WTC11 (cell line): ENCODE measurements at regions not wholly inside any gene's neighbourhood (a gene's known extent, or its start where the extent isn't known, plus 50 kb on each side); places are given as distances from the start of the nearest gene placed in this dataset.
"Not testable (repeated sequence)": the region's sequence is repeated elsewhere in the genome, so short reads cannot be mapped to it uniquely, and the experiment has no call there.

Experiments used
- ATAC-seq: fragments of 200-7000 bp; cut with Tn5 transposase; 2 replicates; pipeline ENCODE4 v1.10.0; 2021; ENCODE audit warnings: mild to moderate bottlenecking, moderate library complexity
- CTCF ChIA-PET: fragments of 300-600 bp; sonication (Branson Sonifier 250); formaldehyde crosslinking; loops from one replicate; lab custom pipeline; 2021; ENCODE audit warnings: antibody characterized with exemption; lab: Charles Lee
- POLR2A ChIA-PET: fragments of 350-600 bp; sonication (Branson Sonifier 250); formaldehyde crosslinking; loops from one replicate; lab custom pipeline; 2021; ENCODE audit warnings: antibody characterized with exemption; lab: Charles Lee
- DNase-seq: peaks from one replicate; pipeline ENCODE4 v3.0.0; 2021; ENCODE audit warnings: low spot score
- H3K27ac Mint-ChIP-seq: 2 replicates; pipeline ENCODE4 v1.8.0; 2021; ENCODE audit warnings: mixed read lengths
- H3K27me3 Mint-ChIP-seq: 2 replicates; pipeline ENCODE4 v1.8.0; 2021; ENCODE audit warnings: low read depth, mild to moderate bottlenecking, moderate library complexity, mixed read lengths
- H3K36me3 Mint-ChIP-seq: 2 replicates; pipeline ENCODE4 v1.8.0; 2021; ENCODE audit warnings: mixed read lengths
- H3K4me1 Mint-ChIP-seq: 2 replicates; pipeline ENCODE4 v1.8.0; 2022; ENCODE audit warnings: mixed read lengths
- H3K4me3 Mint-ChIP-seq: 2 replicates; pipeline ENCODE4 v1.8.0; 2021; ENCODE audit warnings: mild to moderate bottlenecking, moderate library complexity, mixed read lengths
- H3K9me3 Mint-ChIP-seq: 2 replicates; pipeline ENCODE4 v1.8.0; 2021; ENCODE audit warnings: mixed read lengths
- CBFB ChIP-seq: sonication (generic); formaldehyde crosslinking; IDR thresholded peaks from 2 replicates; pipeline ENCODE4 v1.8.1; 2022; ENCODE audit warnings: mild to moderate bottlenecking, low read depth, missing genetic modification reagents
- CREB1 ChIP-seq: sonication (generic); formaldehyde crosslinking; IDR thresholded peaks from 2 replicates; pipeline ENCODE4 v1.8.0; 2023; ENCODE audit warnings: mild to moderate bottlenecking, missing genetic modification reagents
- CREM ChIP-seq: sonication (generic); formaldehyde crosslinking; IDR thresholded peaks from 2 replicates; pipeline ENCODE4 v1.8.1; 2022; ENCODE audit warnings: mild to moderate bottlenecking, missing genetic modification reagents, moderate library complexity
- EMX1 ChIP-seq: fragments of 250-450 bp; sonication (Bioruptor Pico); IDR thresholded peaks from 2 replicates; pipeline ENCODE4 v1.8.0; 2021; ENCODE audit warnings: mild to moderate bottlenecking
- ESRRA ChIP-seq: sonication (generic); formaldehyde crosslinking; IDR thresholded peaks from 2 replicates; pipeline ENCODE4 v1.8.1; 2022; ENCODE audit warnings: mild to moderate bottlenecking, missing genetic modification reagents, borderline replicate concordance
- FOXK1 ChIP-seq: sonication (generic); formaldehyde crosslinking; IDR thresholded peaks from 2 replicates; pipeline ENCODE4 v1.8.0; 2022; ENCODE audit warnings: mild to moderate bottlenecking, moderate library complexity, missing genetic modification reagents
- GABPB1 ChIP-seq: sonication (generic); formaldehyde crosslinking; IDR thresholded peaks from 2 replicates; pipeline ENCODE4 v1.8.1; 2023; ENCODE audit warnings: mild to moderate bottlenecking, missing genetic modification reagents
- HMGA2 ChIP-seq: fragments of 250-450 bp; sonication (Bioruptor Pico); IDR thresholded peaks from 2 replicates; pipeline ENCODE4 v1.4.0; 2021; ENCODE audit warnings: mild to moderate bottlenecking, moderate library complexity
- MXD4 ChIP-seq: fragments of 250-450 bp; sonication (Bioruptor Pico); IDR thresholded peaks from 2 replicates; pipeline ENCODE4 v1.8.0; 2021; ENCODE audit warnings: mild to moderate bottlenecking, moderate library complexity, borderline replicate concordance
- NFE2L1 ChIP-seq: sonication (generic); formaldehyde crosslinking; IDR thresholded peaks from 2 replicates; pipeline ENCODE4 v1.8.1; 2023; ENCODE audit warnings: missing genetic modification reagents
- NFYB ChIP-seq: sonication (generic); formaldehyde crosslinking; conservative IDR thresholded peaks from 2 replicates; pipeline ENCODE4 v1.8.0; 2022; ENCODE audit warnings: low read depth, missing genetic modification reagents
- NR2C2 ChIP-seq: sonication (generic); formaldehyde crosslinking; IDR thresholded peaks from 2 replicates; pipeline ENCODE4 v1.8.0; 2022; ENCODE audit warnings: mild to moderate bottlenecking, missing genetic modification reagents
- PREB ChIP-seq: sonication (generic); formaldehyde crosslinking; IDR thresholded peaks from 2 replicates; pipeline ENCODE4 v1.8.1; 2022; ENCODE audit warnings: mild to moderate bottlenecking, missing genetic modification reagents, moderate library complexity, borderline replicate concordance
- RELA ChIP-seq: sonication (generic); formaldehyde crosslinking; IDR thresholded peaks from 2 replicates; pipeline ENCODE4 v1.8.1; 2022; ENCODE audit warnings: missing genetic modification reagents, mild to moderate bottlenecking, borderline replicate concordance
- RORB ChIP-seq: fragments of 250-450 bp; sonication (Bioruptor Pico); IDR thresholded peaks from 2 replicates; pipeline ENCODE4 v1.9.0; 2021; ENCODE audit warnings: mild to moderate bottlenecking
- SOX15 ChIP-seq: fragments of 250-450 bp; sonication (Bioruptor Pico); IDR thresholded peaks from 2 replicates; pipeline ENCODE4 v1.9.0; 2021; ENCODE audit warnings: mild to moderate bottlenecking
- TEAD1 ChIP-seq: sonication (generic); formaldehyde crosslinking; IDR thresholded peaks from 2 replicates; pipeline ENCODE4 v1.8.0; 2022; ENCODE audit warnings: mild to moderate bottlenecking, missing genetic modification reagents
- ZMAT4 ChIP-seq: fragments of 250-450 bp; sonication (Bioruptor Pico); IDR thresholded peaks from 2 replicates; pipeline ENCODE4 v1.9.0; 2021; ENCODE audit warnings: mild to moderate bottlenecking
- ZNF121 ChIP-seq: sonication (generic); formaldehyde crosslinking; IDR thresholded peaks from 2 replicates; pipeline ENCODE4 v1.8.0; 2023; ENCODE audit warnings: missing genetic modification reagents
- ZNF138 ChIP-seq: sonication (generic); formaldehyde crosslinking; conservative IDR thresholded peaks from 2 replicates; pipeline ENCODE4 v1.8.1; 2022; ENCODE audit warnings: mild to moderate bottlenecking, moderate library complexity, missing genetic modification reagents
- ZNF317 ChIP-seq: sonication (generic); formaldehyde crosslinking; IDR thresholded peaks from 2 replicates; pipeline ENCODE4 v1.8.1; 2023; ENCODE audit warnings: low read depth, mild to moderate bottlenecking, moderate library complexity, missing genetic modification reagents, borderline replicate concordance
- ZNF396 ChIP-seq: fragments of 250-450 bp; sonication (Bioruptor Pico); IDR thresholded peaks from 2 replicates; pipeline ENCODE4 v1.8.0; 2021; ENCODE audit warnings: mild to moderate bottlenecking, moderate library complexity, borderline replicate concordance
- ZNF416 ChIP-seq: fragments of 250-450 bp; sonication (Bioruptor Pico); IDR thresholded peaks from 2 replicates; pipeline ENCODE4 v1.9.0; 2021; ENCODE audit warnings: mild to moderate bottlenecking, inconsistent platforms
- ZSCAN18 ChIP-seq: fragments of 250-450 bp; sonication (Bioruptor Pico); IDR thresholded peaks from 2 replicates; pipeline ENCODE4 v2.1.2; 2022; ENCODE audit warnings: mild to moderate bottlenecking, moderate library complexity
- TF ChIP-seq, protein P1 (sequence below): sonication (generic); formaldehyde crosslinking; conservative IDR thresholded peaks from 2 replicates; pipeline ENCODE4 v1.8.1; 2022; ENCODE audit warnings: mild to moderate bottlenecking, missing genetic modification reagents
- TF ChIP-seq, protein P2 (sequence below): sonication (generic); formaldehyde crosslinking; IDR thresholded peaks from 2 replicates; pipeline ENCODE4 v1.8.1; 2023; ENCODE audit warnings: mild to moderate bottlenecking, missing genetic modification reagents, moderate library complexity
- TF ChIP-seq, protein P3 (sequence below): fragments of 200-600 bp; IDR thresholded peaks from 2 replicates; pipeline ENCODE4 v1.8.0; 2022; ENCODE audit warnings: antibody characterized with exemption

- no peak overlapping the region for H3K27ac Mint-ChIP-seq
- H3K9me3 Mint-ChIP-seq = no peaks in the 10 kb centered on the region
- ChIA-PET CTCF (no interaction called here), POLR2A (interaction anchor here (0.7 kb wide), 1 partner anchor 80 kb away, joined by 3 read pairs; no protein-coding TSS in a partner anchor)
- peaks cover 12% of the 10 kb centered on the region for H3K4me1 Mint-ChIP-seq
- no peak for DNase-seq
- ATAC-seq = no peak
- no peak overlapping the region for H3K4me3 Mint-ChIP-seq
- H3K36me3 Mint-ChIP-seq = no peaks in the 10 kb centered on the region
- TF ChIP-seq RELA (CRISPR knock-in tag) (no peak), SOX15 (CRISPR knock-in tag) (no peak), ZNF138 (CRISPR knock-in tag) (no peak), ZNF317 (no peak), NFE2L1 (CRISPR knock-in tag) (no peak), MXD4 (CRISPR knock-in tag) (no peak), CREM (no peak), PREB (CRISPR knock-in tag) (no peak), ZNF121 (CRISPR knock-in tag) (no peak), TEAD1 (CRISPR knock-in tag) (no peak), HMGA2 (CRISPR knock-in tag) (no peak), ESRRA (CRISPR knock-in tag) (no peak), GABPB1 (CRISPR knock-in tag) (no peak), ZSCAN18 (CRISPR knock-in tag) (no peak), ZMAT4 (CRISPR knock-in tag) (no peak), CBFB (CRISPR knock-in tag) (no peak), FOXK1 (CRISPR knock-in tag) (no peak)
- TF ChIP-seq, protein P1, sequence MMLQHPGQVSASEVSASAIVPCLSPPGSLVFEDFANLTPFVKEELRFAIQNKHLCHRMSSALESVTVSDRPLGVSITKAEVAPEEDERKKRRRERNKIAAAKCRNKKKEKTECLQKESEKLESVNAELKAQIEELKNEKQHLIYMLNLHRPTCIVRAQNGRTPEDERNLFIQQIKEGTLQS = no peak
- TF ChIP-seq, protein P2, sequence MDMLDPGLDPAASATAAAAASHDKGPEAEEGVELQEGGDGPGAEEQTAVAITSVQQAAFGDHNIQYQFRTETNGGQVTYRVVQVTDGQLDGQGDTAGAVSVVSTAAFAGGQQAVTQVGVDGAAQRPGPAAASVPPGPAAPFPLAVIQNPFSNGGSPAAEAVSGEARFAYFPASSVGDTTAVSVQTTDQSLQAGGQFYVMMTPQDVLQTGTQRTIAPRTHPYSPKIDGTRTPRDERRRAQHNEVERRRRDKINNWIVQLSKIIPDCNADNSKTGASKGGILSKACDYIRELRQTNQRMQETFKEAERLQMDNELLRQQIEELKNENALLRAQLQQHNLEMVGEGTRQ (CRISPR knock-in tag) = no peak
- no peaks in the 10 kb centered on the region for H3K27me3 Mint-ChIP-seq
Observed at GRCh38 chr4:158121161-158121579, 51.7 kb downstream of the GASK1B start.

DNA sequence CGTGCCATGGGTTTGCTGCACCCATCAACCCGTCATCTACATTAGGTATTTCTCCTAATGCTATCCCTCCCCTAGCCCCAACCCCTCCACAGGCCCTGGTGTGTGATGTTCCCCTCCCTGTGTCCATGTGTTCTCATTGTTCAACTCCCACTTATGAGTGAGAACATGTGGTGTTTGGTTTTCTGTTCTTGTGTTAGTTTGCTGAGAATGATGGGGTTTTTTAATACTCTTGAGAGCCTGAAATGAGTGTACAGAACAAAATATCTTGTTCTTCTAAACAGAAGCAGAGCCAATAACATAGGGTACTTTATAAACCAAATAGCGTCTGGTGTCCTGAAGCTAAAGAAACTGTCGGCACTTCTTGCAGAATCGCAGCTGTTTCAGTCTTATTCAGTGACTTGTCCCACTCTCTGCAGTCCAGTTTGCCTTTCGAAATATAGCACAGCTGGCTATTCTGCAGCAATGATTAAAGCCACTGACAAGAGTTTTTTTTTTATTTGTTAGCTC is 52.1 kb downstream of the GASK1B start:
- H3K4me3 Mint-ChIP-seq, H3K9me3 Mint-ChIP-seq, DNase-seq, H3K4me1 Mint-ChIP-seq, H3K27ac Mint-ChIP-seq, H3K27me3 Mint-ChIP-seq, CTCF ChIA-PET, ATAC-seq, H3K36me3 Mint-ChIP-seq: not testable (repeated sequence)
- POLR2A ChIA-PET = interaction anchor here (0.7 kb wide), 1 partner anchor 80 kb away, joined by 3 read pairs; no protein-coding TSS in a partner anchor

DNA sequence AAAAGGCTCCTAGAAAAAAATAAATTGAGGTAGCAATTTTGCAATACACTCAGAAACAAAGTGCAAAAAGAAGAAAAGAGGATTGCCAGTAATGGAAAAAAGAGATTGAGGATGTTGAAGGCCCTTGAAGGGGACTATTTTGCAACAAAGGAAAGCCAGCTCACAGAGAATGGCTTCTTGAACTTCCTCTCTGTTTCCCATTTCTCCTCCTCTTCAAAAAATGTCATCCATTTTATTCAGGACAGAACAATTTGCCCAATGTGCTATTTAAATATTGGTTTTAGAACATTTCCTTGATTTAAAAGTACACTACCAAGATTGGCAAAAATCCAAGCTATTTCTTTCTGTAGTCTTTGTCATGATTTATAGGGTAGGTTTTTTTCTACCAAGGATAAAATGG is 60.2 kb downstream of the GASK1B start:
- no peak for ATAC-seq
- CTCF ChIA-PET = interaction anchor here (0.6 to 1.2 kb wide), 2 partner anchors 59 to 144 kb away, joined by 3 to 4 read pairs; no protein-coding TSS in a partner anchor
- Mint-ChIP-seq H3K36me3 (no peaks in the 10 kb centered on the region), H3K9me3 (peaks cover 6% of the 10 kb centered on the region), H3K27ac (no peak overlapping the region), H3K4me1 (peaks cover 32% of the 10 kb centered on the region), H3K4me3 (no peak overlapping the region), H3K27me3 (no peaks in the 10 kb centered on the region)
- DNase-seq = no peak
- POLR2A ChIA-PET = interaction anchor here (0.7 kb wide), 1 partner anchor 1452 kb away, joined by 3 read pairs; no protein-coding TSS in a partner anchor
- no peak for TF ChIP-seq NR2C2 (CRISPR knock-in tag)
- no peak for TF ChIP-seq CBFB (CRISPR knock-in tag)
- TF ChIP-seq, protein P3, sequence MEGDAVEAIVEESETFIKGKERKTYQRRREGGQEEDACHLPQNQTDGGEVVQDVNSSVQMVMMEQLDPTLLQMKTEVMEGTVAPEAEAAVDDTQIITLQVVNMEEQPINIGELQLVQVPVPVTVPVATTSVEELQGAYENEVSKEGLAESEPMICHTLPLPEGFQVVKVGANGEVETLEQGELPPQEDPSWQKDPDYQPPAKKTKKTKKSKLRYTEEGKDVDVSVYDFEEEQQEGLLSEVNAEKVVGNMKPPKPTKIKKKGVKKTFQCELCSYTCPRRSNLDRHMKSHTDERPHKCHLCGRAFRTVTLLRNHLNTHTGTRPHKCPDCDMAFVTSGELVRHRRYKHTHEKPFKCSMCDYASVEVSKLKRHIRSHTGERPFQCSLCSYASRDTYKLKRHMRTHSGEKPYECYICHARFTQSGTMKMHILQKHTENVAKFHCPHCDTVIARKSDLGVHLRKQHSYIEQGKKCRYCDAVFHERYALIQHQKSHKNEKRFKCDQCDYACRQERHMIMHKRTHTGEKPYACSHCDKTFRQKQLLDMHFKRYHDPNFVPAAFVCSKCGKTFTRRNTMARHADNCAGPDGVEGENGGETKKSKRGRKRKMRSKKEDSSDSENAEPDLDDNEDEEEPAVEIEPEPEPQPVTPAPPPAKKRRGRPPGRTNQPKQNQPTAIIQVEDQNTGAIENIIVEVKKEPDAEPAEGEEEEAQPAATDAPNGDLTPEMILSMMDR = no peak
- no peak for TF ChIP-seq ZNF396 (CRISPR knock-in tag)
- TF ChIP-seq RORB = no peak
- no peak for TF ChIP-seq EMX1
- no peak for TF ChIP-seq SOX15 (CRISPR knock-in tag)
- TF ChIP-seq ZNF416 (CRISPR knock-in tag) = no peak
- TF ChIP-seq CREB1 (CRISPR knock-in tag) = no peak
- no peak for TF ChIP-seq FOXK1 (CRISPR knock-in tag)
- TF ChIP-seq NFYB (CRISPR knock-in tag) = no peak
